HCEC 1CT (cell line): ENCODE measurements at regions not wholly inside any gene's neighbourhood (a gene's known extent, or its start where the extent isn't known, plus 50 kb on each side); places are given as distances from the start of the nearest gene placed in this dataset.

Source experiments
- DNase-seq: peaks from one replicate; pipeline ENCODE4 v3.0.0-alpha.2; 2017

DNA sequence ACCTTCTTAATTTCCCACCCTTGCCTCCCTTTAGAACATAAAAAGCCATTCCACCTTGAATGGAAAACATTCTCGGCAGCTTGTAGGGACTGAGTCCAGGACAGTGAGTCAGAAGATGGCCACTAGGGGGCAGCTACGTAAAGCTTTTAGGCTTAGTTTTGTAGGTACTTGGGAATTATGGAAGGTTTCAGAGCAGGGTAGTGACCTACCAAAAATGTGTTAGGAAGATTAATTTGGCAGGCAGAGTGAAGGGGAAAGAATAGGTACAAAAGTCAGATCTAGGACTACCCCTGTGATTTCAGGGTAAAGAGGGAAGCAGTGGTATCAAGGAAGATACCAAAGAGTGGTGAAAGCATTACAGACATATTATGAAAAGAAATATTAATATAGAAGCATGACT lies 198.4 kb downstream of the NDFIP2 start:
- DNase-seq: peak; percentile 56

DNA sequence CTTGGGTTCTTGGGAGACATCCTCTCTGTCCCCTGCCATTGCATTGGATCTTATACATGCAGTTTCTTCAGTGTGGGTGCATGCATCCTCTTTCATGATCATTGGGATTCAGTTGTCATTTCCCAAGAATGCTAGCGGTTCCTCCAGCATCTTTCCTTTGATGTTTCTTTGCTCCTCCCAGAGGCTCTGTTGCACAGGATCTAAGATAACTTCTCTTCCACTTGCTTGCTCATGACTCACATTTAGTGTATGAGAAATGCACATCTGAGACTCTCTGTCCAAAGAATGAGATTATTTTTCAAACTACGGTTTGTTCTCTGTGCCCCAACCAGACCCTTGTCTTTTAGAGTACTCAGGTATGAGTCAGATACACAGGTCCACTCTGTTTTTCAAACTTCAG lies 197.1 kb downstream of the NDFIP2 start:
- peak; percentile 28 for DNase-seq

DNA sequence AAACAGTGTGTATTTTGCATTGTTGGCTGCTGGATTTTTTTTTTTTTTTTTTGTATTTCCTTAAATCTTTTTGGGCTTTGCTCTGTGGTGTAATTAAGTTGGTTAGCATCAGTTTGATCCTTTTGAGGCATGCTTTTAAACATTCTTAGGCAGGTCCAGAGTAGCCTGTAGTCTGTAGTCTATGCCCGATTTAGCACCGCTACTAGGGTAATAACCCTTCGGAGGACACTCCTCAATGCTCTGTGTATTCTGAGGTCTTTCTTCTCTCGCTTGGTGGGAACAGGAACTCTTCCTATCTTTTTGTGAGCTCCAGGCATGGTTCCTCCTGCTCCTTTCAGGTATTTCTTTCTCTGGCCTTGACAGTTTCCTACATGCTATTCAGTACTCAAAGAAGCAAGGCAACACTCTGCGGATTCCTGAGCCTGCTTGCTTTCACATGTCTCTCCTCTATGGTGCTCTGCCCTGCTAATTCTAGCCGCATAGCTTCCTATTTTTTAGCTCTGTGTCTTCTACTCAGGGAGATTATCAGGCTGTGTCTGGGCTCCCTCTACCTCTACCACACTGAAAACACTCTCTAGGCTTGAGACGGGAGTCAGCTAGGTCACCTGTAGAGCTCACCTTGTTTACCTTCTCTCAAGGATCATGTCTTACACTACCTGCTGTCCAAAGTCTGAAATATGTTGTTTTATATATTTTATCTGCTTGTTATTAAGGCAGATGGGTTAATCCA lies 195.1 kb downstream of the NDFIP2 start:
- DNase-seq: no peak

DNA sequence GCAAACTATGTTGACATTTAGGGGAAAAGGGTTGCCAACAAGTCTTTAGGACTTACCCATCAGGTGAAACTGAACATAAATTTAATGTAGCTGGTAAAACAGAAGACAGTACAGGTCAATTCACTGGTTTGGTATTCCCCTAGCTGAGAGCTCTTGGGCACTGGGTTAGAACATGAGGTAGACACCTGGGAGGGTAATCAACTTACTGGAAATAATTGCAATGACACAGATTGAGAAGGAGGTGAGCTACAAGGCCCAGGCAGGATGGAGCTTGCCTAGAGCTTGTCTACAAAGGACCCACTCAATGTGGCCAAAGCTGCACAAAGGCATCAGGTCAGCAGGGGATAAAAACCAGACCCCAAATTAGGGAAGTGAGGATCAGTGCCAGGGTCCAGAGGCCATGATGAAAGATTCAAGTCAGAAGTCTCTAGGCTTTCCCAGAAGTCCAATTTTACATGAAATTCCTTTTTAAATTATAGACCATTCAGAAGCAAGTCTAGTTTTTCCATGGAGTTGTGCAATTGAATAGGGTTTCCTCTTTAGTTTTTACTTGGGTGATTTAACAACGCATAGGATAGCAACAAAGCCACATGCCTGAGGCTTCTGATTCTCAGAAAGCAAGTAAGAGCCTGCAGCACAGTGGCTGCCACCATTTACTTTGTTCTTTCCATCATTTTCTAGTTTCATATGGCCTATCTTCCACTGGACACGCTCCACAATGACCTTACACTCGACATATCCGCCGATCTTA lies 194.0 kb downstream of the NDFIP2 start:
- no peak for DNase-seq

DNA sequence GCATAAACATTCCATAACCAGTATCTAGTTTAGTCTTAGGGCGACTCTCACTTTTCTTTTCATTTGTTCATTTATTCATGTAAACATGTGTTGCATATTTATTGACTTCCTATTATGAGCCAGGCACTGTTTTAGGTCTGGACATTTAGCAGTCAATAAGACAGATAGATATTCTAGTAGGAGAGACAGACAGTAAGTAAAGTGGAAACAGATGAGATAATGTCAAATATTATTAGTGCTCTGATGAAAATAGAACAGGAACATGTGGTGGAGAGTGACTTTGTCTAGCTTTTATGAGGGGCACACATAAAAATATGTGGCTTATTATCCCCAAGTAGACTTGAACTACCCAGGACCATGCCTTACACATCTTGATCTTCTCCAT lies 193.0 kb downstream of the NDFIP2 start:
- no peak for DNase-seq

DNA sequence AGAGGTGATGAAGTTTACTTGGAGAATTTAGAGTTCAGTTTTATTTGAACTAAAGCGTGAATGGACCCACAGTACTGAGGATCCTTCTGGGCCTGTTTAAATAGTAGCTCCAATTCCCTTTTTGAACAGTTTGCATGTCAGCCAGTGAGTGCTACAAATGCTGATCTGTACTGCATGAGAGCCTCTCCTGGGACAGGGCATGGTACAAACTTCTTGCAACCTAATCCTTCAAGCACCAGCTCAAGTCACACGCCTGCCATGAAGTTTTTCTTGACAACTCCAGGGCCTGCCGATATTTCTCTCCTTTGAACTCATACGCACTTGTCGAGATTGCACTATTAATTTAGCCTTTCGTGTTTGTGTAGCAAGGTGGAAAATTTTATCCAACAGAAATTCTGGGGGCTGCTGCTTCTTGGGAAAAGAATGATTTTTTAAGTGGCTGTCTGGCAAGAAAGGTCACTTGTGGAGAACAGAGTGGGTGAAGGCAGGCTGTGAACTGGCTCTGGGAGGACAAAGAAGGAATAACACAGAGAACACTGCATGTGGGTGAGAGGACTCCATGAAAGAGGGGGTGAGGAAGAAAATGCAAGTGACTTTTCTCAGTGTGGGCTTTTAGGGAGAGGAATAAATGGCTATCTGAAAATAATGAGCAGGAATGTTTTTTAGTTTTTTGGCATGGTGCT lies 192.5 kb downstream of the NDFIP2 start:
- no peak for DNase-seq

DNA sequence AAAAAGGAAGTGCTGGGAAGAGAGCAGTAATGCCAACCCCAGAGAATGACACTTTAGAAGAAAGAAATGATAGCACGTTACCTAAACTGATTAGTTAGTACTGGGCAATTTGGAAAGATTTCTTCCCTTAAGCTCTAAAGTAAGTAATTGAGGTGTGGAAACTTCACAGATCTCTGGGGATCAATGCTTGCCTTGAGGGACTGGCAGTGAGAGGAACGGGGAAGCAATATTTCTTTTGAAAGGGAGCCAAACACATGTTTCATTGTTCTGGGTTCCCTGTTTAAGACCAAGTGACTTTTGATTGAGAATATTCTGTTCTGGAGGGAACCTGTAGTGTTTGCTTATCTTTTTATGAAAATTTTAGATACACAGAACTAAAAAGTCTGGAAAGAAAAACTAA lies 190.5 kb downstream of the NDFIP2 start:
- no peak for DNase-seq

DNA sequence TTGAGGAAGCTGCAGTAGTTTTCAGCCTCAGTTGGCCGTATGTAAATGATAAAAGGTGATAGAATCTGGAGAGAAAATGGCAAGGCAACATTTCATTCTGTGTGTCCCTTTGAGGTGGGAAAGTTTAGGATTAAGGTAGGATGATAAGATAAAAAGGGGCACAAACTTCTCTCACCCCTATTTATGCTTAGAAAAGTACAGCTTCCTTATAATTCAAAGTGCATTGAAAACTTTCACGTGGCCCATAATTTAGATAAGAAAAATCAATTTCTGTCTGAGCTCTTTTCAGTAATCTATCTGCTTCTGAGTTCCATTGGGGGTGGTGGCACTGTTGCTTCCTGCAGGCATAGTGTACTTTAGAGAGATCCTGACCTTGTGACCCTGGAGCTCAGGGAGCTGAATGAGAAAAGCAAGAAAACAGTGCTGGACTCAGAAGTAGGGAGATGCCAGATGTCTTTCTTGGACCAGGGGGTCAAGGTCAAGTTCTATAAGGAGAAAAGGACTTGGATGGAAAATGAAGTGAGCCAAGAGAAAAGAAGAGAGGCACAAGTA lies 187.3 kb downstream of the NDFIP2 start:
- no peak for DNase-seq

DNA sequence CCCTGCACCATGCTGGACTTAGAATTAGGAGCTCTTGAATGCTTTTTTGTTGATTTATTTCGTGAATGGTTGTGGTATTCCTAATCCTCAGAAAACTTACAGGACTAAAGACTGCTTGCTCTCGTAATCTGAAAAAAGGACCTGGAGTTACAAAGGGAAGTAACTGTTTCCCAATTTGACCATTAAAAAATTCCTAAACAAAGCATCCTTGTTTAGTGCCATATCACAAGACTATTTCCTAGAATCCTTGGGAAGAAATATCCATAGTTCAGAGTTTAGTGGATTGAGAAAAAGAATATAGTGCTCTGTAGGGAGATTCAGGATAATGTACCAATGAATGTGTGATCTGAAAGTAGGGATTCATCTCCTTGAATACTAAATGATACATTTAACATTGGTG lies 186.8 kb downstream of the NDFIP2 start:
- no peak for DNase-seq

DNA sequence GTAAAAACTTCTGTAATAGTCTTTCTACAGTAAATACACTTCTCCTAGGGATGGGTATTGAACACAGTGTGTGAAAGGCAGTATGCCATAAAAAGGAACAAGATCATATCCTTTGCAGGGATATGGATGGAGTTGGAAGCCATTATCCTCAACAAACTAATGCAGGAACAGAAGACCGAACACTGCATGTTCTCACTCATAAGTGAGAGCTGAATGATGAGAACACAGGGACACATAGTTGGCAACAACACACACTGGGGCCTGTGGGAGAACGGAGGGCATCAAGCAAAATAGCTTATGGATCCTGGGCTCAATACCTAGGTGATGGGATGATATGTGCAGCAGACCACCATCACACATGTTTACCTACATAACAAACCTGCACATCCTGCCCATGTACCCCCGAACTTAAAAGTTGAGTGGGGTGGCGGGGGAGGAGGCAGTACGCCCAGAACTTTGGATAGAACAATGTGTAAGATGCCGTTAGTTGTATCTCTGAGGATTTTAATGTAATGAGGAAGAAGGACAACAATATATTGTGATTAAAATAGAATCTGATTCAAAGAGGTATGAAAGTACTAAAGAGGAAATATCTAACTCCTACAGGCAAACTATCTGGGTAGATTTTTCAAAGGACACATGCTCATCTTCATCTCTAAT lies 183.2 kb downstream of the NDFIP2 start:
- DNase-seq: no peak

DNA sequence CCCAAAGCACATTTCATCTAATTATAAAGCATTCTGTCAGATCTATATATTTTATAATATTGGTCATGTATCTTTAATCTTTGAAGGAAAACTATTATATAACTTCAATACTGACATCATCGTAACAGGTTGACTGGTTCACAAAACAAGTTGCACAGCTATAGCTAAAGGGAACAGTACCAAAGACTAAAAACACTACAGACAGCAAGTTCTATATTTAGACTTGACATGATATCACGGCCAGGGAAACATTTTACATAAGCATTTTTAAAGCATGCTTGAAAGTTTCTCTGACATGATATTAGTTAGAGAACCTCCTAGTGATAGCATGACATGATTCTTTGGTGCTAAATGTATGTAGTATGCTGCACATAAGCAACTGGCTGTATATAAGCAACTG lies 182.5 kb downstream of the NDFIP2 start:
- DNase-seq: no peak

DNA sequence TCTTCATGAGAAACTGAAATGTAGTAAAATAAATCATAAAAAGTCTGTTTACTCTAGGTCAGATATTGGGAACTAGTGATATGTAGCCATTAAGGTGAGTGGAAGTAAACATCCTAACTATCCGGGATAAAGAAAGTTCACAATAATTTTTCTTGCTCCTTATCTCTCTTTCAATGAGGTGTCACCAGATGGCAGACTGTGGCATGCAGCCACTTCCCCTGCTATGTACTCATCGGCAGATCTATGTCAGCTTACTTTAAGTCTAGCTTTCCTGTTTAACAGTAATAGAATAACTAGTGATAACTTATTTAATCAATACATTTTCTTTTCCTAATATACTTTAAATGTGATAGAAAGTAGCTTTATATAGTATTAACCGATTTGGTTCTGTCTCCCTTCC lies 181.9 kb downstream of the NDFIP2 start:
- DNase-seq: peak; percentile 12

DNA sequence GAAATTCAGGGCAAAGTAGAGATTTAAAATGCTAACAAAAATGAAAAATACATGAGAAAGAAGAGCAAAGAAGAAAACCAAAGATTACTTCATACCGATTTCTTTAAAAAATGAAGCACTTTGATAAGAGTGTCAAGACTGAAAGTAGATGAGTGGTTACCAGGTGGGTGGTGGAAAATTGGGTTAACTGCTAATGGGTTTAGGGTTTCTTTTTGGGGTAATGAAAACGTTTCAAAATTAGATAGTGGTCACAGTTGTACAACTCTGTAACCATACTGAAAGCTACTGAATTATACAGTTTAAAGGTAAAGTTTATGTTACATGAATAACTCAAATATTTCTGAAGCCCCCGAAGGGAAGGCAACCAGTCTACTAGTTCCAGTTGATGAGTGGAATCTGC lies 179.4 kb downstream of the NDFIP2 start:
- DNase-seq: no peak

DNA sequence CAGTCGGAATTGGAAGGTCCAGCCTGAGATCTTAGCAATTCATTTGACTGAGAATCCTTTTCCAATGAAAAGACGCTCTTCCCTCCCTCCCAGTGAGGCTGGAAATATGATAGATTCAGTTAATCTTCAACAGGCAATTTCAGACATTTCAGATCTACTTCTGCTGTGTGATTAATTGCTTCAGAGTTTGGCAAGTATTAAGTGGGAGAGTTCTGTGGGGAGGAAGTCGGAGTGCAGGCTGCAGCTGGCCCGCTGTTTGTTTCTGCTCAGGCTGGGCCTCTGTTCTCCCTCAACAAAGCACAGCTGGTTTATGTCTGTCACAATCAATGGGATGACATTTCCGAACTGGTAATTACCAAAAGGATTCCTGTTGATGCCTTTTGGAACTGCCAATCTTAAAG lies 178.2 kb downstream of the NDFIP2 start:
- peak; percentile 57 for DNase-seq

DNA sequence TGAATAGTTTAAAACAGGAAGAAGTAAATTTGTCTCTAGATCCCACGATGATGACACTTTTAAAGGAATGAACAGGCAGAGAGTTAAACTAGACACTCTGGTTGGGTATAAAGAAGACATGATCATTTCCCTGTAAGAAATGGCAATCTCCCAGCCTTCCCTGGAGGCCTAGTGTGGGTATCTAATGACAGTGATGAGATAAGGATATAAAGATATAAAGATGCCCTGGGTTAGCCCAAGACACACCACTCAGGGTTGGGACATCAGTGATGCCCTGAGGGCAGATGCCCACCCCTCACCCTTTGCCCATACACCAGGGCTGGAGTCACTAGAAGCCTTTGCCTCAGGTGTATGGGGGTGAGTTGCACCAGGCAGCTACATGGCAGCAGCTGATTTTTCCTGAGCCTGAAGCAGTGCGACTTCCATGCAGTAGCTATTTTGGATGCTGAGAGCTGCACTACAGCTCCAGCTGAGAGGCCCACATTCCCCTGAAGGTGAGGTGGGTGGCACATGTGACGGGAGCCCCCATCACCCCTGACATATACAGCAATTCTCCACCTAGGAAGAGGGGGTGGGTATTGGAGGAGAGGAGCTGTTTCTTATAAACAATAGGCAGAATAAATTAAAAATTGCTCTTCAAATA lies 177.5 kb downstream of the NDFIP2 start:
- no peak for DNase-seq

DNA sequence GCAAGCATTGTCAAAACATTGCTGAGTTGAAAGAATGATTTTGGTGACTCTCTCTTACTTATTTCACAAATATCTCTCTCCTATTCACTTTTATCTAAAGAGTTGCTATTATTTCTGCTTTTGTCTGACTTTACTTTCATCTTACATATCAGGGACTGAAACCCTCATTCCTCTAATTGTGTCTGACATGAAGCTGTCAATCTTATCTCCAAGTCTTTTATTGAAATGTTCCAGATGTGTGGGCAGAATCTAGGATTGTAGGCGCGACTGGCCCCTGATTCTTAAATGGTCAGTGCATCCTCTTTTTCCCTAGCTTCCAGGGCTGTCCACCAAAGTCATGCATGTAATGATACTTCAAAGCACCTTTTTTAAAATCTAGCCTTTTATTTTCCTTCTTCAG lies 174.6 kb downstream of the NDFIP2 start:
- DNase-seq: no peak

DNA sequence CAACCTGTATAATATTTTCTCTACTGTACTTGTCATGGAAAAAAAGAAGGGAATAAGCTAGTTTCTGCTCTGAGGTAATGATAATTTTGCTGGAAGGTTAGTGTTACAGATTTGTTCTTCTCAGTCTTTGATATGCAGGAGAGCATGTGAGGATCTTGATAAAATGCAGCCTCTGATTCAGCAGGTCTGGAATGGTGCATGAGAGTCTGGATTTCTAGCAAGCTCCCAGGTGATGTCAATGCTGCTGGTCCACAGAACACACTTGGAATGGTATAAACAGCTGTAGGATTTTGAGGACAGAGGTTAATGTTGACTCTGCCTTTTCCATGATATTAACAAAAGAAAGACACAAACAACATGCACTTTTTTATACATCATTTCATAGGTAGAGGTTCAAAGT lies 173.6 kb downstream of the NDFIP2 start:
- DNase-seq: no peak

DNA sequence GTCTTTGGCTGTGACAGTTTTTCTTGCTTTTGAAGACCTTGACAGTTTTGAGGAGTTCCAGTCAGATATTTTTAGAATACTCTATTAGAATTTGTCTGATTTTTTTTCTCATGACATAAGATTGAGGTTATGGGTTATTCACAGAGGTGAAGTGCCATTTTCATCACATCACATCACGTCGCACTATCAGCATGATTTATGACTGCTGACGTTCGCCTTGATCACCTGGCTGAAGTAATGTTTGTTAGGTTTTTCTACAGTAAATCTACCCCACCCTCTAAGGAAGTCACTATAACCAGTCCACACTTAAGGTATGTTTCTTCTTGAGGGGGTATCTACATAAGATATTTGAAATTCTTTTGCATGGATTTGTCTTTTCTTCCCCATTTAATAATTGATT lies 169.7 kb downstream of the NDFIP2 start:
- no peak for DNase-seq

DNA sequence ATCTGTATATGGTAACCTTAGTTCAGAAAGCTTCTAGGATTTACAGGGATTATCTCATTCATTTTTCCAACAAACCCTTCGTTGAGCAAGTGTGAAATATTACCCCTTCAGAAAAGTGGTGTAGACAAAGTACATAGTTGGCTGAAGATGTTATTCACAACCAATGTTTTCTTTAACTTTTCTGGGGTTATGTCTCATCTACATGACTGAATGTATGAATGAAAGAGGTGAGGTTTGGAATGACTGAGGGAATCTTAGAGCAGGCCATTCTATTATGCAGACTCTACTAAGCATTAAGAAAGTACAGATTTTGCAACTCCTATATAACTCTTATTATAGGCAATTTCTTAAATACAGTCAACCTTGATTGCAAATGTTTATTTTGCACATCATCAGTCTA lies 167.2 kb downstream of the NDFIP2 start:
- DNase-seq: no peak

DNA sequence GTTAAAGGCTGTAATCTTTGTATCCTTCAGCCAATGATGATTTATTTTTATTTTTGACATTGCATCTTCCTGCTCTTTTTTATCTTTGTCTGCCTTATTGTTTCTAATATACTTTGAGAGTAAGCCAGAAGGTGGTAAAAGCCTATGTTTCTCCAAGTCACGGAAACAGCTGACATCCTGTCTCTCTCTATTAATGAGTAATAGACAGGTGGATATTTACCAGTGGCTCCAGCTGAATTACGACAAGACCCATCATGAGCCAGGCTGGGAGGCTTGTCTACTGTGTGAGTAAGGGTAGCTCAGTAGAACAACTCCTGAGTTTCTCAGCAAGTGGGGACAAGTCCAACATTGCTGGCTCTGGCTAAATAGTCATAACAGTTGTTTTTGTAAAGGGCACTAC lies 166.6 kb downstream of the NDFIP2 start:
- DNase-seq: no peak

DNA sequence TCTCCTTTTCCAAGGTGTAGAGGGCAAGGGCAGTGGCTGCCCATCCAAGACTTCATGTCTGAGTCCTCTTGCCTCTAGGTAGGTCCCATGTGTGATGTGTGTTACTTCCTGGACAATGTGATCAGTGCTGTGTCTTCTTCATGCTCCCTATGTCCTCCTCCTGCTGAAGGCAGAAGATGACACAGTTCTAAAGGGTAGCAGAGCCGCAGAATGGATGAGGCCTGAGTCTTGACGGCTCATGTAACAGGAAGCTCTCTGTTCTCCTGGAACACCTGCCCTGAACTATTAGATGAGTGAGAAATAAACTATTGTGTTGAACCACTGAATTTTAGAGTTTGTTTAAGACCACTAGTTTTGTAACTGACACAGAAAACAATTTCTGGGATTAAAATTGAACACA lies 165.9 kb downstream of the NDFIP2 start:
- no peak for DNase-seq

DNA sequence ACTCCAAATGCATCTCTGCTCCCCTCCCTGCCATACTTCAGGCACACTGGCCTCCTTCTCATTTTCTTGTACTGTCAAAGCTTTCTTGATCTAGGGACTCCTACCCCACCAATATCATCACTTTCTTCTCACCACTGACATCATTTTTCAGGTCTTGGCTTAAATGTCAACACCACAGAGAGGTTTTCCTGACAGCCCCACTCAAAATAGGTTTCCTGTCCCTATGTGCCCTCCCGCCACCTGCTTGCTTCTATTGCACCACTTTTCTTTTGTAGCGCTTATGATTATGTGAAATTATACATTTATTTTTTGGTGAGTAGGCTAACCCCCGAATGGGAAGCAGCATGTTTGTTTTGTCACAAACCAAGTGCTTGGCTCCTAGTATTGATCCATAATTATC lies 164.6 kb downstream of the NDFIP2 start:
- no peak for DNase-seq

DNA sequence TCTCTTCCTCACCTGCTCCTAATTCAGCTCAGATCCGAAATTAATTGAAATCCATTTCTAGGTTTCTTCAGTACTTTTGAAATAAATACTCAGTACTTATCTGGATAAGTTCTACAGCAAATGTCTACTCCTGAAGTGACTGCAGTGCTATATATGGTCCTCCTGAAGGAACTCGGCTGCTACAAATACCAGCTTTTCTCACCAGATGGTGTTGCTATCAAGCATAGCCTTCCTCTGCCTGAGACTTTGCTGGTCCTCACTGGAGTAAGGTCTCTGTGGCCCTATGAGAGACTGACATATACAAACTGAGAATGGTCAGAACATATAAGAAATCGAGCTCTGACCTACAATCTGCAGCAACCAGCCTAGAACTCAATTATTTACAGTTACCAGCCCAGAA lies 161.6 kb downstream of the NDFIP2 start:
- no peak for DNase-seq
